PFSK-1 (cell line): ENCODE measurements at regions not wholly inside any gene's neighbourhood (a gene's known extent, or its start where the extent isn't known, plus 50 kb on each side); places are given as distances from the start of the nearest gene placed in this dataset.

ENCODE experiments used
- POLR2AphosphoS5 ChIP-seq: IDR thresholded peaks from 2 replicates; pipeline ENCODE4 v1.6.1; 2012; ENCODE audit warnings: low read depth, mild to moderate bottlenecking, control low read depth, low read length, moderate library complexity
- TAF1 ChIP-seq: IDR thresholded peaks from 2 replicates; pipeline ENCODE4 v1.6.1; 2012; ENCODE audit warnings: low read length, control low read depth, borderline replicate concordance; ENCODE audit not compliant: insufficient read depth
- TF ChIP-seq, protein P1 (sequence below), 2 experiments: IDR thresholded peaks; 2 replicates each; pipeline versions ENCODE4 v1.6.1 to v1.8.0; 2011 to 2012; ENCODE audit warnings: low read depth in 2 of 2, low read length in 2 of 2, control low read depth in 1 of 2, inconsistent platforms in 1 of 2, mild to moderate bottlenecking in 1 of 2, moderate library complexity in 1 of 2; ENCODE audit not compliant: insufficient read depth in 1 of 2

DNA sequence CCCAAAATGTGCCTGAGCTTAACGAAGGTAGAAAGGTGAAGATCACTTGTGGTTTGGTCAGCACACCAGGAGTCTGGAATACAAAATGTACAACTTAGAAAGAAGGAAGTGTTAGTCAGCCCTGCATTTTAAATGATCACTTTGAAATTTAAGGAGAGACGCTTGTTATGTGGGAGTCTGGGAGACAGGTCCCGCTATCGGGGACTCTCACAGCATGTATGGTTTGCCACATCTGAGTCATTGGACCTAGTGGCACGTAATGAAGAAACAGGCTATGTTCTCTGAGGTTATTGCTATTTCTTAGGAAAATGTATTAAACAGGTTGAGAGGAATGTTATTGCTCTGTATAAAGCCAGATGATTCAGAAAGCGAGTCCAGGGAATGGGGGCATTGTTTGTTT lies 2362.5 kb upstream of the WWC1 start:
- TF ChIP-seq POLR2AphosphoS5 (no peak), TAF1 (no peak)
- TF ChIP-seq, protein P1, sequence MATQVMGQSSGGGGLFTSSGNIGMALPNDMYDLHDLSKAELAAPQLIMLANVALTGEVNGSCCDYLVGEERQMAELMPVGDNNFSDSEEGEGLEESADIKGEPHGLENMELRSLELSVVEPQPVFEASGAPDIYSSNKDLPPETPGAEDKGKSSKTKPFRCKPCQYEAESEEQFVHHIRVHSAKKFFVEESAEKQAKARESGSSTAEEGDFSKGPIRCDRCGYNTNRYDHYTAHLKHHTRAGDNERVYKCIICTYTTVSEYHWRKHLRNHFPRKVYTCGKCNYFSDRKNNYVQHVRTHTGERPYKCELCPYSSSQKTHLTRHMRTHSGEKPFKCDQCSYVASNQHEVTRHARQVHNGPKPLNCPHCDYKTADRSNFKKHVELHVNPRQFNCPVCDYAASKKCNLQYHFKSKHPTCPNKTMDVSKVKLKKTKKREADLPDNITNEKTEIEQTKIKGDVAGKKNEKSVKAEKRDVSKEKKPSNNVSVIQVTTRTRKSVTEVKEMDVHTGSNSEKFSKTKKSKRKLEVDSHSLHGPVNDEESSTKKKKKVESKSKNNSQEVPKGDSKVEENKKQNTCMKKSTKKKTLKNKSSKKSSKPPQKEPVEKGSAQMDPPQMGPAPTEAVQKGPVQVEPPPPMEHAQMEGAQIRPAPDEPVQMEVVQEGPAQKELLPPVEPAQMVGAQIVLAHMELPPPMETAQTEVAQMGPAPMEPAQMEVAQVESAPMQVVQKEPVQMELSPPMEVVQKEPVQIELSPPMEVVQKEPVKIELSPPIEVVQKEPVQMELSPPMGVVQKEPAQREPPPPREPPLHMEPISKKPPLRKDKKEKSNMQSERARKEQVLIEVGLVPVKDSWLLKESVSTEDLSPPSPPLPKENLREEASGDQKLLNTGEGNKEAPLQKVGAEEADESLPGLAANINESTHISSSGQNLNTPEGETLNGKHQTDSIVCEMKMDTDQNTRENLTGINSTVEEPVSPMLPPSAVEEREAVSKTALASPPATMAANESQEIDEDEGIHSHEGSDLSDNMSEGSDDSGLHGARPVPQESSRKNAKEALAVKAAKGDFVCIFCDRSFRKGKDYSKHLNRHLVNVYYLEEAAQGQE (IDR thresholded peaks at IDR 0.05; ENCODE audit: insufficient read depth in 1 of 2, low read depth in 2 of 2, low read length in 2 of 2) = no peak
